H54 (cell line): ENCODE measurements at regions not wholly inside any gene's neighbourhood (a gene's known extent, or its start where the extent isn't known, plus 50 kb on each side); places are given as distances from the start of the nearest gene placed in this dataset.
"Not testable (repeated sequence)": the region's sequence is repeated elsewhere in the genome, so short reads cannot be mapped to it uniquely, and the experiment has no call there.

Source experiments
- DNase-seq: peaks from one replicate; pipeline ENCODE4 v3.0.0; 2011; ENCODE audit warnings: low spot score, mixed read lengths; ENCODE audit not compliant: insufficient read length
- FAIRE-seq: peaks from 3 replicates; lab custom pipeline; 2011; peaks lifted over from hg19 to GRCh38; lab: Jason Lieb, UNC
- POLR2A ChIP-seq: IDR thresholded peaks from 2 replicates; pipeline ENCODE4 v1.6.1; 2011; ENCODE audit warnings: low read depth, mild to moderate bottlenecking, low read length

DNA sequence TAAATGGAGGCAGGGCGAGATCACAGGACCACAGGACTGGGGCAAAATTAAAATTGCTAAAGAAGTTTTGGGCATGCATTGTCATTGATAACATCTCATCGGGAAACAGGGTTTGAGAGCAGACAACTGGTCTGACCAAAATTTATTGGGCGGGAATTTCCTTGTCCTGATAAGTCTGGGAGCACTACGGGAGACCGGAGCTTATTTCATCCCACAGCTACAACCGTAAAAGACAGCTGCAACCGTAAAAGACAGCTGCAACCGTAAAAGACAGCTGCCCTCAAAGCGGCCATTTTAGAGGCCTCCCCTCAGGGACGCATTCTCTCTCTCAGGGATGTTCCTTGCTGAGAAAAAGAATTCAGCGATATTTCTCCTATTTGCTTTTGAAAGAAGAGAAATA lies 170.4 kb upstream of the NPAP1 start:
- not testable (repeated sequence) for DNase-seq, FAIRE-seq

DNA sequence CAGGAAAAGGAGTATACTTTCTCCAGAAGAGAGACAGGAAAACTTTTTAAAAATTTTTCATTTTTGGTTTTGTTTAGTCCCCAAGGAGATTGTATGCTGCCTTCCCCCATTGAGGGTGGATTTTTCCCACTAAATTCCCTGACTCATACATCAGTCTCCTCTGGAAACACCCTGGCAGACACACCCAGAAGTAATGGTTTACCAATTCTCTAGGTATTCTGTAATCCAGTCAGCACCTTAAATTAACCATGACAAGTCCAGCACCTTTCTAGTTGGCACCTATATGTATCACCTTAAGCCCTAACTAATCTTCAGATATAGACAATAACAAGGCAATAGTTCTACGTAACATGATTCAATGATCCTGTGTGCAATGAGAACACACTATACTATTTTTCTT lies 165.9 kb upstream of the NPAP1 start:
- FAIRE-seq, DNase-seq: not testable (repeated sequence)

DNA sequence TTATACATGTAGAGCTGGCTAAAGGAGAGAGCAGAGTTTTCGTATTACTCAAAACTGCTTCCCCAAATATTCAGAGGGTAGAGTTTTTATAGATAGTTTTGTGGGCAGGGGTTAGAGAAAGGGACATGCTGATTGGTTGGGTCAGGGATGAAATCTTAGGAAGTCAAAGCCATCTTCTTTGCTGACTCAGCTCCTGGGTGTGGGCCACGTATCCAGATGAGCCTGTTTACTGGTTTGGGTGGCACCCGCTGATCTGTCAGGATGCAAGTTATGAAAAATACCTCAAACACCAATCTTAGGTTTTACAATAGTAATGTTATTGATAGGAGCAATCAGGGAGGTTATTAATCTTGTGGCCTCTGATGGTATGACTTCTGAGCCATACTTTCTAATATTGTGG lies 164.0 kb upstream of the NPAP1 start:
- not testable (repeated sequence) for FAIRE-seq, DNase-seq

DNA sequence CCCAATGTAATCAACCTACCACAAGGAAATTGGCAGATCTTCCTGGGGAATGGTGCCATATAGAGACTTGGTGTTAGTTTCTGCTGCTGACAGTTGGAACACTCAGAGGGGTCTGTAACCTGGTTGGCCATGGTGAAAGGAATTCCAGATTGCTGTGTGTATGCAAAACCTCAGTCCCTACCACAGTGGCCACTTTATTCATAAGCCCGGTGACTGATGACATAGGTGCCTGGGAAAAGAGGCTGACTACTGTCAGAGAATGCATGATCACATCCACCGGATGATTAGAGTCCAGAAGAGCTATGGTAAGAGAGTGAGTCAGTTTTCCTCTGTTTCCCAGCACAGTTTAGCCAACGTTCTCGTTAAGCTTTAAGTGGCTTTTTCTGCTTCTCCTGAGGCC lies 156.8 kb upstream of the NPAP1 start:
- not testable (repeated sequence) for DNase-seq, FAIRE-seq

DNA sequence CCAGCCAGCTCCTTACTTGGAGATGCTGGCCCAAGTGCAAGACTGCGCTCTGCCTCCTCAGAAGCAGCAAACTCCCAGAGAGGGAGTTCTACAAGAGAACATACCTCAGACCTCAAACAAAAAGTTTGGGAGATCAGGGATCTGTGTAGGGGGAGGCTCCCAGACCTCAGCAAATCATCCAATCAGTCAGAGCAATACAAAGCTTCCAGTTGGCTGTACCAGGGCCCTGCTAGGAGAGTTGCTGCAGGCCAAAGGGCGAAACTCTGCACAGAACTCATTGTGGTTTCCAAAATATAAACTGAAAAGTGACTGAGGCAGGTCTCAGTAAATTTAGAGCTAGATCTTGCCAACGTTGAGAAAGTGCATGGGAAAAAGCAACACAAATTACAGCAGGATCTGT lies 144.3 kb upstream of the NPAP1 start:
- not testable (repeated sequence) for FAIRE-seq, DNase-seq

DNA sequence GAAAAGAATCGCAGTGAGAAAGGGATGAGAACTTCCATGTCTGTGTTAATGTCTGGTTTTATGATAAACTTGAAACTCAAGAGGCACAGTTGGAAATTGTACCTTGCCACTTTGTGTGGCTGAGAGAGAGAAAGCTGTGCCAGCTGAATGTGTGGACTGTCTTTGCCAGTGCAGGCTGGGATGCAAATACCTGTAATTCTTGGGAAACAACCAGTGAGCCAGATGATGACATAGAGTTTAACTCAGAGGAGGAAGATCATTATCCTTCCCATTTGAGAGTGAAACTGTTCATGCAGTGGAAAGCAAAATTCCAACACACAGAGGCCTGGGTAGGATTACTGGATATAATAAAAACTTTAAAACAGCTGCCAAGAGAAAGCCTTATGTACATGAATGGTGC lies 141.5 kb upstream of the NPAP1 start:
- DNase-seq, FAIRE-seq: not testable (repeated sequence)

DNA sequence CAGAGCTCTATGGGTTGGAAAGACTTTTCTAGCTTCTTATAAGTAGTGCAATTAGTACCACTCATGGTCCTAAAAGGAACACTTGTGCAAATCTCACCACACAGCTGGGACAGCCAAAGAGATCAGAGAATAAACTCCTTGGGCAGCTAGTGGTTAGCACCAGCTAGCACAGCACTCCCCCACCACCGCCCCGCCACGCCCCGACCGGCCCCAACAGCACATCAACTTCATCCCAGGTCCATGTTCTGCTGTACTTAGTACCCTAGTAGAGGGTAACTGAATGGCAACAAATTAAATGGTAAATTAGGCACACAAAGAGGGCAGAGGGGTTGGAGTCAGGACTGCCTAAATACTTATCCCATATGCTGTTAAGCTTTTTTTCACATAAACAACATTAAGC lies 118.3 kb upstream of the NPAP1 start:
- not testable (repeated sequence) for FAIRE-seq, DNase-seq

DNA sequence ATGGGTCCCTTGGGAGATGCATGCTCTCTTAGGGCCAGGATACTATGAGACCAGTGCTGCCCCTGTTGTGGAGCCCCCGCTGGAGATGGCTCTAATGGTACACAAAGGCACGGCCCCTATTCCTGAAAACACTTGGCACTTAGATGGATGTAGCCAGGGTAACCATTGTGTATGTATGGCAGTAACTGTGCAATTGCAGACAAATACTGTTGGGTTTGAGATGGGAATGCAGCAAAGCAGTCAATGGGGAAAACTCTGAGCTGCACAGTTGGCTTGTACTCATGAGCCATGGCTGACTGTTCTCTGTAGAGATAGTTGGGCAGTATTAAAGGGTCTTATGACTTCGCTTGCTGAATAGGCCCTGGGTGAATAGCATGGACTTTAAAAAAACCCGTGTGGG lies 67.9 kb upstream of the NPAP1 start:
- no peak for FAIRE-seq
- no peak for TF ChIP-seq POLR2A
- no peak for DNase-seq

DNA sequence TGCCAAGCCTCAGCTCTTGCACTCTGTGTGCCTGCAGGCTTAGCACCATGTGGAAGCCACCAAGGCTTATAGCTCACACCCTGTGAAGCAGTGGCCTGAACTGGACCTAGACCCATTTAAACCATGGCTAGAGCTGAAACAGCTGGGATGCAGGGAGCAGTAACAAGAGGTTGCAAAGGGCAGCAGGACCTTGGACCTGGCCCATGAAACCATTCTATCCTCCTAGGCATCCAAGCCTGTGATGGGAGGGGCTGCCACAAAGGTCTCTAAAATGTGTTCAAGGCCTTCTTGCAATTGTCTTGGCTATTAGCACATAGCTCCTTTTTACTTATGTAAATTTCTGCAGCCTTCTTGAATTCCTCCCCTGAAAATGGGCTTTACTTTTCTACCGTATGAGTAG lies 57.9 kb upstream of the NPAP1 start:
- FAIRE-seq (no peak), DNase-seq (no peak)
- TF ChIP-seq POLR2A, result no peak

DNA sequence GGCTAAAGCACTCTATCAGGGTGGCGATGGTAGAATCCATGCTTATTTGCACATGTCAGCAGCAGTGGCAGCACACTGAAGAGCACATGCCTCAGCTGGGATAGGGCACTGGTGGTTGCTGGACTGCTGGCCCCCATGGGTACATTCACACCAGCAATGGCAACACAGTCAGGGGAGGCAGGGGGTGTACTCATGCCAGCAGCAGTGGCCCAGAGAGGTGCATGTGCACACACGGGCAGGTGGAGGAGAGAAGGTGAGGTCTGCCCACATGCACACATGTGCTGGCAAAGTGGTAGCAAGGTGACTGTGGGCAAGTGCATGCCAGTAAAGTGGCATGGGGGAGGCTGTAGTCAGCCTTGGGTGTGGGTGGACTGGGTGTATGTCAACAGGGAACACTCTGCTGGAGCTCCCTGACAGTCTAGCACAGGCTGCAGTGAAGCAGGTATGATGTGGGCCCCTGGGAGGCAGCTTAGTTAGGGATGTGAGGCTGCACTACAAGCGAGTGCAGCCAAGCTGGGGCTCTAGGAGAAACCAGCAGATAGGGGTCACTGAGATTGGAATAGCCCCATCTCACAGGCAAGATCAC lies 53.9 kb upstream of the NPAP1 start:
- TF ChIP-seq POLR2A, result no peak
- DNase-seq (no peak), FAIRE-seq (no peak)
